HCT116 (cell line): ENCODE measurements at regions not wholly inside any gene's neighbourhood (a gene's known extent, or its start where the extent isn't known, plus 50 kb on each side); places are given as distances from the start of the nearest gene placed in this dataset.

Experiments used
- ATAC-seq: fragments of 200-7000 bp; cut with Tn5 transposase; 2 replicates; pipeline ENCODE4 v1.9.1; 2020; ENCODE audit warnings: mild to moderate bottlenecking, moderate library complexity
- BruUV-seq: library from RNA; stranded (reverse); fragments of 400-500 nt; replicated peaks from 2 replicates; lab custom pipeline; 2021; lab: Mats Ljungman, UMichigan
- CTCF ChIA-PET: fragments of 300-600 bp; sonication (Branson Sonifier 250); formaldehyde crosslinking; loops from one replicate; lab custom pipeline; 2021; ENCODE audit warnings: antibody characterized with exemption; lab: Charles Lee
- POLR2A ChIA-PET: fragments of 300-600, 350-600 bp; sonication (Branson Sonifier 250); formaldehyde crosslinking; loops from one replicate; lab custom pipeline; 2021; ENCODE audit warnings: antibody characterized with exemption; lab: Charles Lee
- RAD21 ChIA-PET, 2 experiments: fragments of 300-600 bp; sonication (Branson Sonifier 250); formaldehyde crosslinking; loops; one replicate each; lab custom pipeline; 2023; ENCODE audit warnings: low total read pairs in 2 of 2; ENCODE audit not compliant: uncharacterized antibody in 2 of 2, unreplicated experiment in 2 of 2, low non-redundant PET in 1 of 2; lab: Charles Lee
- DNase-seq: peaks from one replicate; pipeline ENCODE4 v3.0.0-alpha.2; 2010; ENCODE audit warnings: low read depth, low spot score
- H2AFZ ChIP-seq: fragments of 200-600 bp; shearing (Covaris generic), sonication (generic); 2 replicates; pipeline ENCODE4 v1.6.1; 2017; ENCODE audit warnings: low read depth, mixed run types, mixed read lengths, antibody characterized with exemption, low read length; ENCODE audit not compliant: poor library complexity, severe bottlenecking
- H3K27ac ChIP-seq: 2 replicates; pipeline ENCODE4 v1.5.1; 2012; ENCODE audit warnings: low read depth, low read length
- H3K27me3 ChIP-seq: fragments of 200-600 bp; sonication (generic); 2 replicates; pipeline ENCODE4 v1.6.1; 2016; ENCODE audit warnings: mixed run types, low read length, mixed read lengths; ENCODE audit not compliant: insufficient read depth
- H3K36me3 ChIP-seq, 2 experiments: fragments of 200-500 bp in 1 of 2; fragments of 200-600 bp in 1 of 2; sonication (Bioruptor generic) in 1 of 2; sonication (generic) in 1 of 2; 2 replicates each; pipeline versions ENCODE4 v1.5.1 to v1.6.1; 2014 to 2016; ENCODE audit warnings: low read length in 2 of 2, inconsistent platforms in 1 of 2, mixed read lengths in 1 of 2, mixed run types in 1 of 2; ENCODE audit not compliant: insufficient read depth in 2 of 2, control insufficient read depth in 1 of 2
- H3K4me1 ChIP-seq, 2 experiments: fragments of 200-600 bp in 1 of 2; sonication (generic) in 1 of 2; 2 replicates each; pipeline versions ENCODE4 v1.5.1 to v1.6.1; 2012 to 2017; ENCODE audit warnings: low read length in 2 of 2, inconsistent platforms in 1 of 2, mild to moderate bottlenecking in 1 of 2, mixed read lengths in 1 of 2, mixed run types in 1 of 2, moderate library complexity in 1 of 2; ENCODE audit not compliant: insufficient read depth in 2 of 2, control insufficient read depth in 1 of 2
- H3K4me2 ChIP-seq: fragments of 200-600 bp; sonication (generic); 2 replicates; pipeline ENCODE4 v1.6.1; 2017; ENCODE audit warnings: mixed run types, low read length, mixed read lengths
- H3K4me3 ChIP-seq, 2 experiments: fragments of 200-600 bp in 1 of 2; sonication (generic) in 1 of 2; replicated peaks in 1 of 2; 2 replicates each; pipeline ENCODE4 v1.5.1; 2011 to 2016; ENCODE audit warnings: low read length in 2 of 2, control low read depth in 1 of 2, low read depth in 1 of 2, mild to moderate bottlenecking in 1 of 2, mixed read lengths in 1 of 2, mixed run types in 1 of 2
- H3K79me2 ChIP-seq: fragments of 200-600 bp; sonication (generic); 2 replicates; pipeline ENCODE4 v1.6.1; 2017; ENCODE audit warnings: mild to moderate bottlenecking, mixed run types, low read length, moderate library complexity, mixed read lengths; ENCODE audit not compliant: insufficient read depth
- H3K9ac ChIP-seq: fragments of 200-600 bp; sonication (generic); 2 replicates; pipeline ENCODE4 v1.6.1; 2016; ENCODE audit warnings: low read length, mixed read lengths
- H3K9me2 ChIP-seq: fragments of 200-600 bp; sonication (generic), shearing (Covaris generic); 2 replicates; pipeline ENCODE4 v1.6.1; 2017; ENCODE audit warnings: mixed run types, mild to moderate bottlenecking, moderate library complexity; ENCODE audit not compliant: insufficient read depth
- H3K9me3 ChIP-seq, 2 experiments: fragments of 200-500 bp in 1 of 2; fragments of 200-600 bp in 1 of 2; sonication (Bioruptor generic) in 1 of 2; sonication (generic) in 1 of 2; 2 replicates each; pipeline ENCODE4 v1.6.1; 2014 to 2017; ENCODE audit warnings: low read length in 2 of 2, mixed read lengths in 2 of 2, inconsistent platforms in 1 of 2, low read depth in 1 of 2, mild to moderate bottlenecking in 1 of 2, mixed run types in 1 of 2, moderate library complexity in 1 of 2; ENCODE audit not compliant: control insufficient read depth in 1 of 2, insufficient read depth in 1 of 2
- H4K20me1 ChIP-seq: fragments of 200-600 bp; sonication (generic), shearing (Covaris generic); 2 replicates; pipeline ENCODE4 v1.6.1; 2017; ENCODE audit warnings: mixed run types, mild to moderate bottlenecking, moderate library complexity; ENCODE audit not compliant: insufficient read depth
- CBX3 ChIP-seq: IDR thresholded peaks from 2 replicates; pipeline ENCODE4 v1.6.1; 2012; ENCODE audit warnings: low read depth
- EGR1 ChIP-seq: IDR thresholded peaks from 2 replicates; pipeline ENCODE4 v1.6.1; 2012; ENCODE audit warnings: low read depth
- ELF1 ChIP-seq: IDR thresholded peaks from 2 replicates; pipeline ENCODE4 v1.6.1; 2012; ENCODE audit warnings: low read depth, borderline replicate concordance
- EZH2 ChIP-seq: fragments of 200-600 bp; sonication (generic); IDR thresholded peaks from 2 replicates; pipeline ENCODE4 v1.6.1; 2017; ENCODE audit warnings: antibody characterized with exemption, mixed run types
- JUND ChIP-seq: IDR thresholded peaks from 2 replicates; pipeline ENCODE4 v1.6.1; 2012
- POLR2AphosphoS5 ChIP-seq: IDR thresholded peaks from 2 replicates; pipeline ENCODE4 v1.6.1; 2011; ENCODE audit warnings: mild to moderate bottlenecking, low read depth, low read length, moderate library complexity
- SIN3A ChIP-seq: IDR thresholded peaks from 2 replicates; pipeline ENCODE4 v1.6.1; 2012; ENCODE audit warnings: low read depth
- SP1 ChIP-seq: IDR thresholded peaks from 2 replicates; pipeline ENCODE4 v1.6.1; 2012; ENCODE audit warnings: low read depth
- SRF ChIP-seq: IDR thresholded peaks from 2 replicates; pipeline ENCODE4 v1.6.1; 2012; ENCODE audit warnings: low read depth
- TCF7L2 ChIP-seq: IDR thresholded peaks from 2 replicates; pipeline ENCODE4 v1.7.0; 2011; ENCODE audit warnings: borderline replicate concordance, inconsistent platforms; ENCODE audit not compliant: insufficient read depth, insufficient read length; ENCODE audit errors: extremely low read depth
- ZFX ChIP-seq: fragments of 450-650 bp; IDR thresholded peaks from 2 replicates; pipeline ENCODE4 v1.6.1; 2017
- intact Hi-C: fragments of 100-400 bp; cut with micrococcal nuclease; formaldehyde crosslinking; loops from 2 replicates; pipeline ENCODE4 v1.10.0; 2022
- TF ChIP-seq, protein P1 (sequence below): IDR thresholded peaks from 2 replicates; pipeline ENCODE4 v1.6.1; 2012; ENCODE audit warnings: low read depth
- TF ChIP-seq, protein P2 (sequence below): IDR thresholded peaks from 2 replicates; pipeline ENCODE4 v1.6.1; 2011; ENCODE audit warnings: mild to moderate bottlenecking, low read length, moderate library complexity; ENCODE audit not compliant: insufficient replicate concordance; ENCODE audit errors: extremely low read depth

DNA sequence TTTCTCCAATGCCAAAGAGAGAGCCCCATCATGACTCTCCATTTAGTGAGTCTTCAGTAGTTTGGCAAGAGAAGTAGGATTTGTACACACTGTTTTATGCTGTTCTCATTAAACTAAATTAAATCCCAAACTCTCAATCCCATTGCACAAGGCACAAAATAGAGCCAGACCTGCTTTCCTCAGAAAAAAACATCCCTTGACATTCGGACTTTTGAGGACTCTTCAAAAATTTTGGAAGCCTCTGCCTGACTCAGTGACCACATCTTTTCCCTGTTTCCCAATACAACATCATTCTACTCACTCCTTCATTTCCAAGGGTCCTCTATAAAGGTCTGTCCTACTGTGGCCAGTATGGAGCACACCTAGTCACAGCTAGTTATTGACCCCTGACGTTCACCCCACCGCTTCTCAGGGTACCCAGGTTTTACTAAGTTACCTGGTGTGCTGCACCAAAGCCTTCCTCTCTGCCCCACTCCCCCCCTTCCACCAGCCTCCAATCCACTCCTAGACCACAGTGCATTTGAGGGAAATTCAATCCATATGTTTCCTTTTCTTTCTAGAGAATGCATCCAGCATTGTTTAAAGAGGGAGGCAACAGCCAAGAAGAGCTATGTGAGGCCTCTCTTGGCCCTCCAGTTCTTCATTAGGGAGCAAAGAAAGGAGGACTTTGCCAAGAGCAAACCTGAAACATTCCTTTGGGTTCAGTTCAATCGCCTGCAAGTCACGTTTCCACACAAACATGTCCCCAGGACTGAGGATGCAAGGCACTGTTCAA is 428.7 kb downstream of the PLPP3 start (continued):
- no peak for TF ChIP-seq TCF7L2
- TF ChIP-seq POLR2AphosphoS5 = no peak
- TF ChIP-seq ELF1 = no peak
- no peak for TF ChIP-seq CBX3
- TF ChIP-seq EZH2 = no peak

DNA sequence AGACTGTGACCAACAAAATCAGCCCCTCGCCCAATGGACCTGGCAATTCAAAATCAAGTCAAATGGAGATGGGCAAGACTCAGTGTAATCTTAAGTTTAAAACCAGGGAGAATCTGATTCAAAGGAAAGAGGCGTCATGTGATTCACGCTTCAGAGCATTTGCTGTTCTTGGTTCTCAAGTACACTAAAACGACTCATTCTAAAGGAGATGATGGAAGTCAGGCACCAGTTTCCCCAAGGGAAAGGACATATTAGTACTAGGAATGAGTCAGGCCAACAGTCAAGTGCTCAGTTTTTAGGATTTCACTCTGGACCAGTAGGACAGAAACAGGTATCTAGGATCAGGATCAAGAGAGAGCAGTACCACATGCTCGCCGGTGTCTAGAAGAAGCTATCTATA is 429.6 kb downstream of the PLPP3 start:
- Histone ChIP-seq H3K9me2 (no peaks in the 10 kb centered on the region), H3K4me2 (no peak overlapping the region), H3K27me3 (no peaks in the 10 kb centered on the region), H2AFZ (no peak overlapping the region), H3K79me2 (no peaks in the 10 kb centered on the region), H4K20me1 (no peaks in the 10 kb centered on the region), H3K4me3 (no peak overlapping the region), H3K27ac (no peak overlapping the region), H3K9ac (no peak overlapping the region), H3K4me1 (no peaks in the 10 kb centered on the region), H3K36me3 (no peaks in the 10 kb centered on the region), H3K9me3 (no peaks in the 10 kb centered on the region)
- intact Hi-C loops = no loop called here
- TF ChIP-seq SP1 (no peak), ZFX (no peak), SRF (no peak), CBX3 (no peak), EGR1 (no peak), SIN3A (no peak), TCF7L2 (no peak), JUND (no peak), EZH2 (no peak)
- TF ChIP-seq, protein P1, sequence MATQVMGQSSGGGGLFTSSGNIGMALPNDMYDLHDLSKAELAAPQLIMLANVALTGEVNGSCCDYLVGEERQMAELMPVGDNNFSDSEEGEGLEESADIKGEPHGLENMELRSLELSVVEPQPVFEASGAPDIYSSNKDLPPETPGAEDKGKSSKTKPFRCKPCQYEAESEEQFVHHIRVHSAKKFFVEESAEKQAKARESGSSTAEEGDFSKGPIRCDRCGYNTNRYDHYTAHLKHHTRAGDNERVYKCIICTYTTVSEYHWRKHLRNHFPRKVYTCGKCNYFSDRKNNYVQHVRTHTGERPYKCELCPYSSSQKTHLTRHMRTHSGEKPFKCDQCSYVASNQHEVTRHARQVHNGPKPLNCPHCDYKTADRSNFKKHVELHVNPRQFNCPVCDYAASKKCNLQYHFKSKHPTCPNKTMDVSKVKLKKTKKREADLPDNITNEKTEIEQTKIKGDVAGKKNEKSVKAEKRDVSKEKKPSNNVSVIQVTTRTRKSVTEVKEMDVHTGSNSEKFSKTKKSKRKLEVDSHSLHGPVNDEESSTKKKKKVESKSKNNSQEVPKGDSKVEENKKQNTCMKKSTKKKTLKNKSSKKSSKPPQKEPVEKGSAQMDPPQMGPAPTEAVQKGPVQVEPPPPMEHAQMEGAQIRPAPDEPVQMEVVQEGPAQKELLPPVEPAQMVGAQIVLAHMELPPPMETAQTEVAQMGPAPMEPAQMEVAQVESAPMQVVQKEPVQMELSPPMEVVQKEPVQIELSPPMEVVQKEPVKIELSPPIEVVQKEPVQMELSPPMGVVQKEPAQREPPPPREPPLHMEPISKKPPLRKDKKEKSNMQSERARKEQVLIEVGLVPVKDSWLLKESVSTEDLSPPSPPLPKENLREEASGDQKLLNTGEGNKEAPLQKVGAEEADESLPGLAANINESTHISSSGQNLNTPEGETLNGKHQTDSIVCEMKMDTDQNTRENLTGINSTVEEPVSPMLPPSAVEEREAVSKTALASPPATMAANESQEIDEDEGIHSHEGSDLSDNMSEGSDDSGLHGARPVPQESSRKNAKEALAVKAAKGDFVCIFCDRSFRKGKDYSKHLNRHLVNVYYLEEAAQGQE = no peak
- TF ChIP-seq, protein P2, sequence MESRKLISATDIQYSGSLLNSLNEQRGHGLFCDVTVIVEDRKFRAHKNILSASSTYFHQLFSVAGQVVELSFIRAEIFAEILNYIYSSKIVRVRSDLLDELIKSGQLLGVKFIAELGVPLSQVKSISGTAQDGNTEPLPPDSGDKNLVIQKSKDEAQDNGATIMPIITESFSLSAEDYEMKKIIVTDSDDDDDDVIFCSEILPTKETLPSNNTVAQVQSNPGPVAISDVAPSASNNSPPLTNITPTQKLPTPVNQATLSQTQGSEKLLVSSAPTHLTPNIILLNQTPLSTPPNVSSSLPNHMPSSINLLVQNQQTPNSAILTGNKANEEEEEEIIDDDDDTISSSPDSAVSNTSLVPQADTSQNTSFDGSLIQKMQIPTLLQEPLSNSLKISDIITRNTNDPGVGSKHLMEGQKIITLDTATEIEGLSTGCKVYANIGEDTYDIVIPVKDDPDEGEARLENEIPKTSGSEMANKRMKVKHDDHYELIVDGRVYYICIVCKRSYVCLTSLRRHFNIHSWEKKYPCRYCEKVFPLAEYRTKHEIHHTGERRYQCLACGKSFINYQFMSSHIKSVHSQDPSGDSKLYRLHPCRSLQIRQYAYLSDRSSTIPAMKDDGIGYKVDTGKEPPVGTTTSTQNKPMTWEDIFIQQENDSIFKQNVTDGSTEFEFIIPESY = no peak
- RAD21 ChIA-PET = no interaction called here
- ATAC-seq = no peak
- POLR2A ChIA-PET = no interaction called here
- DNase-seq = no peak
- BruUV-seq = no TSS peak
- CTCF ChIA-PET = no interaction called here
